Upper lobe of left lung (tissue), 4 donors: ENCODE measurements at regions not wholly inside any gene's neighbourhood (a gene's known extent, or its start where the extent isn't known, plus 50 kb on each side); places are given as distances from the start of the nearest gene placed in this dataset.

Experiments used
- CTCF ChIP-seq, 6 experiments: fragments of 450-650 bp in 4 of 6; fragments of 200-600 bp in 2 of 6; sonication (generic) in 2 of 6; IDR thresholded peaks; one replicate each; pipeline ENCODE4 v1.5.1; 2016 to 2019; ENCODE audit warnings: antibody characterized with exemption in 6 of 6
- EP300 ChIP-seq, 4 donors: sonication (generic); formaldehyde crosslinking; IDR thresholded peaks; one replicate each; pipeline ENCODE4 v1.5.1; 2017; ENCODE audit warnings: antibody characterized with exemption in 4 of 4, control low read depth in 2 of 4
- POLR2A ChIP-seq, 4 donors: fragments of 450-650 bp; IDR thresholded peaks; one replicate each; pipeline ENCODE4 v1.5.1; 2016 to 2017; ENCODE audit warnings: antibody characterized with exemption in 4 of 4, mild to moderate bottlenecking in 2 of 4
- POLR2AphosphoS5 ChIP-seq, 2 donors: sonication (generic); formaldehyde crosslinking; IDR thresholded peaks; one replicate each; pipeline ENCODE4 v1.5.1; 2017; ENCODE audit warnings: antibody characterized with exemption in 2 of 2

- TF ChIP-seq CTCF (IDR thresholded peaks at IDR 0.05) (no peak), POLR2AphosphoS5 (IDR thresholded peaks at IDR 0.05) (peak; percentile 42 to 60), EP300 (IDR thresholded peaks at IDR 0.05) (peak in 2 of 4 donors; percentile 44 to 75), POLR2A (IDR thresholded peaks at IDR 0.05) (no peak)
Observed at GRCh38 chr2:12176623-12177454, 430.4 kb downstream of the LPIN1 start.
